Retina (tissue), 1 donor: ENCODE measurements at regions not wholly inside any gene's neighbourhood (a gene's known extent, or its start where the extent isn't known, plus 50 kb on each side); places are given as distances from the start of the nearest gene placed in this dataset.

ENCODE experiments used
- DNase-seq: peaks from one replicate; pipeline ENCODE4 v3.0.0-alpha.2; 2016

DNA sequence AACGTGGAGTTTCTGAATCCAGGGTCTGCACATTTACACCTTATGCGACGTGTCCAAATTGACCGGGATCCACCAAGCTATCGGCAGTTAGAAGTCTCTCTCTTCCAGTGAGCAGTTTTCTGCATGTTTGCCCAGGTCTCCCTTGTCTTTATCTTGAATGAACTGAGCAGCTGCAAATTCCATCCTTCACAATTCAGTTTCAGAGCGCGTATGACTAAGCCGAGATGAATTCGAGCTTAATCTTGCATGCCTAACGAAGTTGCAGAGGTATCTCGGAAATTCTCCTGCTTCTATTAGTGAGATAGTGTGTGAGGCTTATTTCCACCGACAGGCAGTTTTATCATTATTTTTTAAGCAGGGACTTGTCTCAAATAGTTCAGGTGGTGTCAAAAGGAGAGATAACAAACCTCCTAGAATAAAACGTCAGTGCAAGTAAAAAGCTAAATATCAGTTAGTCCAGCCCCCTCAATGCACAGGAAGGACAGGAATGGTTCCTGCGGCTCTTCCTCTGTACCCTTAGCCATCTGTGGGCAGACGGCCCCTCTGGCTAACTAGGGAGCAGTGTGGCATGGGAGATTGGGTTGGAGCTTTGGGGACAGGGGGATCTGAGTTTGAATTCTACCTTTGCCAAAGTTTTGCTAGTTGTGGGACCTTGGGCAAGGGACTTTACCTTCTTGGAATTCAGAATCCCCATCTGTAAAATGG is 93.0 kb upstream of the GPR139 start:
- no peak for DNase-seq

DNA sequence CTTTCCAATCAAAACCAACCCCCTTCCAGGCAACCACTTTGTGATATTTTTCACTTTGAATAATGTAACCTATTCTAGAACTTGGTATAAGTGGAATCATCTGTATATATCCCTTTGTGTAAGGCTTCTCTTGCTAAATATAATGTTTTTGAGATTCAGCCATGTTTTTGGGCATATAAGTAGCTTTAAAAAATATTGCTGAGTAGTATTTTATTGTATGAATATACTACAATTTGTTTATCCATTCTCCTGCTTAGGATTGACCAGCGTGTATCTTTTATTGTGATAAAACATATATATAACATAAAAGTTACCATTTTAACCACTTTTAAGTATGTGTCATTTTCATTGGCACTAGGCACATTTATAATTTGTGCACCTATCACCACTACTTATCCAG is 79.8 kb upstream of the GPR139 start:
- no peak for DNase-seq

DNA sequence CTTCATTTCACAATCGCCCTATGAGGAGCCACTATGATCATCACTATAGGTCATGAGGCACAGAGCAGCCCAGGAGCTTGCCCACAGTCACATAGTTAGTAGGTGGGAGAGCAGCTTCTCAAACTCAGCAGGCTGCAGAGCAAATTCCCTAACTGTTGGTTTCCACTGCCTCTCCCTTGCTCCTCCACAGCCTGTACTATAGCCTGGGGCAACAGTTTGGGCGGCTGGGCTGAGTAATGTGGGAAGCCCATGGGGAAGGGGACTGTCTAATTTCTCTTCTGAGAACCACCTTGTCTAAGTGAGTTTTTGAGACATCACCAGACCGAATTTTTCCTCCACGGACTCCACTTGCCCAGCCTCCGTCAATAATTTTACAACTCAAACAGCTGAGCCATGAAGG is 73.4 kb upstream of the GPR139 start:
- no peak for DNase-seq

DNA sequence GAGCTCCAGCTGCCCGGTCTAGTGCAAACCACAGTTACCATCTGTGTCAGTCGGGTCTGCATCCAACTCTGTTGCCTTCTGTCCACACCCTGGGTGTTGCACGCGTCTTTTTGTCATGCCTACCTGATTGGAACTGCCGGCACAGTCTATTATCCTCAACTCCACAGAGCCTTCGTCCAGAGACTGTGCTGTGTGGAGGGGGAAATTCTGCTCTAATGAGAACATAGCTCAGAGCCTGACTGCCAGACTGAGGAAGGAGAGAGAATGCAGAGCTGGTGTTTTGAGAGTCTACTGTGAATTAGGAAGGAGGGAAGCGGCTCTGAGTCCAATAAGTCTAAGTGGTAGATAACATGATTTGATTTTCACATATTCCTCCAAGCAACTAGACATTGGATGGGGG is 68.3 kb upstream of the GPR139 start:
- no peak for DNase-seq

DNA sequence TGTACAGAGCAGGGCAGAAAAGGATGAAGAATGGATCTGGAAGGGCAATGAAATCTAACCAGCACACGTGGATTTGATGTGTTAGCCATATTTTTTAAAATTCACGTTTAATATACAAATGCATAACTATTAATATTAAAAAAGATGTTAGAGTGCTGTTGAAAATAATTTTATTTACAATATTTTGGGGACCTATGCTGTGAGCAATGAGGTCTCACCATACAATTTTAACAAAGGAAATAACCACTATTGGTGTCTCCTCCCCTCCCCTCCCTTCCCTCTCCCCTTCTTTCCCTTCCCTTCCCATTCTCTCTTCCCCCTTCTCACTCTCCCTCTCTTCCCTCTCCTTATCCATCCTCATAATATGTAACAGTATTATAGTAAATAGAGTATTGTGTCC is 64.2 kb upstream of the GPR139 start:
- no peak for DNase-seq

DNA sequence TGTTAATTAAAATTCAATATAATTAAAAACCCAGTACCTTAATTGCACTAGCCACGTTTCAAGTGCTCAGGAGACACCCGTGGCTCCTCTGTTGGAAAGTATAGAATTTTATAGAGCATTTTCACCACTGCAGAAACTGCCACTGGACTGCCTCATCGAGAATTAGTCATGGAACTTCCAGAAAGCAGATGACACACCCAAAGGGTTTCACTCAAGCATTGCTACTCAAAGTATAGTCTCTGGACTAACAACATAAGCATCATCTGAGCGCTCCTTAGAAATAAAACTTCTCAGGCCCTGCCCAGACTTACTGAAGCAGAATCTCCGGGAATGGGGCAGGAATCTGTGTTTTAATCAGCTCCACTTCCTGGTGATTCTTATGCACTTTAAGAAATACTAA is 63.5 kb upstream of the GPR139 start:
- DNase-seq: no peak

DNA sequence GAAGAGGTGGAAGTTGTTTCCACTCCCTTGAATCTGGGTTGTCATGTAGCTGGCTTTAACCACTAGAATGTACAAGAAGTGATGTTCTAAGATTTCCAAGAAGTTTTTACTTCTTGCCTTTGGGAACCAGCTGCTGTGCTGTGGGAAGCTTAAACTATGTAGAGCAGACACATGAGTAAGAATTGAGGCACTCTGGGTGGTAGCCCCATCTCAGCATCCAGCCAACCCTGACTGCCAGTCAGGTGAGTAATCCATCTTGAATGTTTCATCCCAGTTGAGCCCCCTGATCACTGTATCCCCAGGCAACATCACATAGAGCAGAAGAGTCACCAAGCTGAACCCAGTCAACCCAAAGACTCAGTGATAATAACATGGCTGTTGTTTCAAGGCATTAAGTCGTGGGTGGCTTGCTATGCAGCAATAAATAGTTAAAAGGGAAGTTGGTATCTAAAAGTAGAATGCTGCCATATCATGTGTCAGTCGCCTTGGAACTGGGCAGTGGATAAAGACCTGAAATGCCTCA is 62.8 kb upstream of the GPR139 start:
- no peak for DNase-seq

DNA sequence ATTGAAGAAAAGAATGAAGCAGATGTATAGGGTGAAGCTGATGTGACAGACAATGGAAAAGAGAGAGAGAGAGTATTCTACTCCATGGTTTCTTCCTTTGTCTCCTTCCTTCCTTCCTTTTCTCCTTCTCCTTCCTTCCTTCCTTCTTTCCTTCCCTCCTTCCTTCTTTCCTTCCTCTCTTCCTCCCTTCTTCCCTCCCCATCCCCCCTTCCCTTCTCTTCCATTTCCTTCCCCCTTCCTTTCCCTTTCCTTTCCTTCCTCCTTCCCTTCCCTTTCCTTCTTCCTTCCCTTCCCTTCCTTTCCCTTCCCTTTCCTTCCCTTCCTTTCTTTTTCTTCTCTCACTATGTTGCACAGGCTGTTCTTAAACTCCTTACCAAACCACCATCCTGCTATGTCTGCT is 55.7 kb upstream of the GPR139 start:
- DNase-seq: no peak
